HEK293 (cell line): ENCODE measurements at regions not wholly inside any gene's neighbourhood (a gene's known extent, or its start where the extent isn't known, plus 50 kb on each side); places are given as distances from the start of the nearest gene placed in this dataset.

Source experiments
- CTCF ChIP-seq: fragments of 450-650 bp; formaldehyde crosslinking; IDR thresholded peaks from 2 replicates; pipeline ENCODE4 v1.5.1; 2016; ENCODE audit warnings: missing biosample characterization, missing genetic modification characterization
- KLF10 ChIP-seq: fragments of 450-650 bp; IDR thresholded peaks from 2 replicates; pipeline ENCODE4 v1.5.1; 2018; ENCODE audit warnings: missing biosample characterization, mild to moderate bottlenecking, missing genetic modification characterization
- REST ChIP-seq: fragments of 450-650 bp; formaldehyde crosslinking; IDR thresholded peaks from 2 replicates; pipeline ENCODE4 v1.5.1; 2016; ENCODE audit warnings: missing biosample characterization, missing genetic modification characterization
- ZNF133 ChIP-seq: fragments of 450-650 bp; formaldehyde crosslinking; IDR thresholded peaks from 2 replicates; pipeline ENCODE4 v1.5.1; 2016; ENCODE audit warnings: missing biosample characterization, missing genetic modification characterization
- ZNF157 ChIP-seq: fragments of 450-650 bp; formaldehyde crosslinking; IDR thresholded peaks from 2 replicates; pipeline ENCODE4 v1.5.1; 2016; ENCODE audit warnings: missing biosample characterization, missing genetic modification characterization
- ZNF24 ChIP-seq: fragments of 450-650 bp; formaldehyde crosslinking; IDR thresholded peaks from 2 replicates; pipeline ENCODE4 v1.5.1; 2016; ENCODE audit warnings: missing biosample characterization, missing genetic modification characterization
- ZNF677 ChIP-seq: fragments of 450-650 bp; IDR thresholded peaks from 2 replicates; pipeline ENCODE4 v1.5.0; 2018; ENCODE audit warnings: missing biosample characterization, mild to moderate bottlenecking, missing genetic modification characterization, moderate library complexity

- TF ChIP-seq CTCF (tag by site-specific recombination) (no peak), ZNF24 (tag by site-specific recombination) (no peak), ZNF133 (no peak), ZNF677 (tag by site-specific recombination) (no peak), KLF10 (tag by site-specific recombination) (no peak), REST (tag by site-specific recombination) (no peak), ZNF157 (tag by site-specific recombination) (no peak)
Measured at GRCh38 chr3:4220065-4220464, 83.1 kb upstream of the SETMAR start.
